ENCODE measurements at regions not wholly inside any gene's neighbourhood (a gene's known extent, or its start where the extent isn't known, plus 50 kb on each side); places are given as distances from the start of the nearest gene placed in this dataset.

- no peak for DNase-seq (ENCODE audit: insufficient read length, low spot score, missing footprints)
- Histone ChIP-seq H4K20me1 (ENCODE audit: insufficient read depth, low read length) (no peaks in the 10 kb centered on the region), H3K27ac (ENCODE audit: low read depth, low read length) (no peak overlapping the region), H3K4me2 (ENCODE audit: insufficient read depth, low read length) (no peak overlapping the region), H3K4me1 (ENCODE audit: insufficient read depth, low read length) (peaks cover 5% of the 10 kb centered on the region), H3K79me2 (ENCODE audit: insufficient read depth, low read length) (no peaks in the 10 kb centered on the region), H2AFZ (ENCODE audit: low read length) (peak overlapping the region; percentile 39), H3K27me3 (ENCODE audit: insufficient read depth, low read length) (no peaks in the 10 kb centered on the region), H3K4me3 (ENCODE audit: insufficient read depth, low read length) (no peak overlapping the region), H3K36me3 (ENCODE audit: insufficient read depth, low read length) (no peaks in the 10 kb centered on the region), H3K9me3 (ENCODE audit: low read depth, low read length) (peaks cover 4% of the 10 kb centered on the region)
- TF ChIP-seq CTCF (IDR thresholded peaks at IDR 0.05; ENCODE audit: extremely low read depth, low read depth, low read length) = no peak
Observed at GRCh38 chr1:219264561-219264960, 90.9 kb downstream of the LYPLAL1 start.
